IPS DF 6.9 (cell line): ENCODE measurements at regions not wholly inside any gene's neighbourhood (a gene's known extent, or its start where the extent isn't known, plus 50 kb on each side); places are given as distances from the start of the nearest gene placed in this dataset.
"Not testable (repeated sequence)": the region's sequence is repeated elsewhere in the genome, so short reads cannot be mapped to it uniquely, and the experiment has no call there.

Experiments
- DNase-seq: peaks from one replicate; pipeline ENCODE4 v3.0.0-alpha.2; 2013; ENCODE audit warnings: low read depth, low spot score
- H3K27ac ChIP-seq: one replicate; pipeline ENCODE4 v1.5.1; 2013; ENCODE audit warnings: low read length, control low read depth
- H3K27me3 ChIP-seq: 2 replicates; pipeline ENCODE4 v1.6.1; 2013; ENCODE audit warnings: mild to moderate bottlenecking, low read length; ENCODE audit not compliant: control insufficient read depth, insufficient read depth
- H3K36me3 ChIP-seq: 2 replicates; pipeline ENCODE4 v1.6.1; 2013; ENCODE audit warnings: low read length; ENCODE audit not compliant: control insufficient read depth, insufficient read depth
- H3K4me1 ChIP-seq: 2 replicates; pipeline ENCODE4 v1.6.1; 2013; ENCODE audit warnings: low read length; ENCODE audit not compliant: control insufficient read depth, insufficient read depth
- H3K4me3 ChIP-seq: 2 replicates; pipeline ENCODE4 v1.5.1; 2013; ENCODE audit warnings: mild to moderate bottlenecking, low read length
- H3K9me3 ChIP-seq: 2 replicates; pipeline ENCODE4 v1.6.1; 2013; ENCODE audit warnings: low read length, inconsistent platforms; ENCODE audit not compliant: control insufficient read depth, insufficient read depth
- WGBS: extraction: QIAGEN DNeasy Blood & Tissue Kit; methylation state at CpG from one replicate; pipeline ENCODE4 v1.1.7; 2013; ENCODE audit warnings: mixed read lengths, missing lambda C conversion rate; ENCODE audit not compliant: insufficient read length, insufficient coverage; 5-methylcytosine and 5-hydroxymethylcytosine counted together

GRCh38 chr6:62819640-62820039 is 391.6 kb upstream of the FKBP1C start:
- Histone ChIP-seq H3K4me1 (peaks cover 2% of the 10 kb centered on the region; the same call in 1 of the 2 replicates), H3K27ac (no peak overlapping the region), H3K27me3 (no peaks in the 10 kb centered on the region), H3K4me3 (no peak overlapping the region), H3K36me3 (no peaks in the 10 kb centered on the region), H3K9me3 (no peaks in the 10 kb centered on the region)
- no peak for DNase-seq
- no CpG with 5 or more reads among the region's 2 CpGs for WGBS

- WGBS = no CpG with 5 or more reads among the region's 1 CpG
- Histone ChIP-seq H3K4me3 (no peak overlapping the region), H3K27me3 (no peaks in the 10 kb centered on the region), H3K9me3 (no peaks in the 10 kb centered on the region), H3K27ac (no peak overlapping the region), H3K36me3 (no peaks in the 10 kb centered on the region), H3K4me1 (no peaks in the 10 kb centered on the region; the same call in 1 of the 2 replicates)
- DNase-seq = no peak
Measured at GRCh38 chr6:62808565-62809293, 402.5 kb upstream of the FKBP1C start.

GRCh38 chr6:62805431-62805830 is 405.8 kb upstream of the FKBP1C start:
- Histone ChIP-seq H3K36me3 (no peaks in the 10 kb centered on the region), H3K4me3 (no peak overlapping the region), H3K27me3 (no peaks in the 10 kb centered on the region), H3K27ac (no peak overlapping the region), H3K9me3 (no peaks in the 10 kb centered on the region), H3K4me1 (no peaks in the 10 kb centered on the region; the same call in 1 of the 2 replicates)
- no CpG with 5 or more reads among the region's 4 CpGs for WGBS
- no peak for DNase-seq

- H3K4me3 ChIP-seq = no peak overlapping the region
- no peaks in the 10 kb centered on the region for H3K9me3 ChIP-seq
- no peaks in the 10 kb centered on the region for H3K36me3 ChIP-seq
- no peaks in the 10 kb centered on the region for H3K27me3 ChIP-seq
- no peaks in the 10 kb centered on the region for H3K4me1 ChIP-seq
- no CpG with 5 or more reads among the region's 7 CpGs for WGBS
- no peak overlapping the region for H3K27ac ChIP-seq
- DNase-seq = no peak
Measured at GRCh38 chr6:62803094-62803493, 408.2 kb upstream of the FKBP1C start.

GRCh38 chr6:62797190-62797589 is 414.1 kb upstream of the FKBP1C start:
- Histone ChIP-seq H3K27me3 (no peaks in the 10 kb centered on the region), H3K4me3 (no peak overlapping the region), H3K9me3 (no peaks in the 10 kb centered on the region), H3K4me1 (no peaks in the 10 kb centered on the region), H3K27ac (no peak overlapping the region), H3K36me3 (no peaks in the 10 kb centered on the region)
- WGBS = no CpG with 5 or more reads among the region's 4 CpGs
- no peak for DNase-seq

GRCh38 chr6:62775427-62776022 is 435.7 kb upstream of the FKBP1C start:
- H3K27me3 ChIP-seq = no peaks in the 10 kb centered on the region
- peak; percentile 4 for DNase-seq
- no peak overlapping the region for H3K4me3 ChIP-seq
- H3K4me1 ChIP-seq = no peaks in the 10 kb centered on the region
- H3K9me3 ChIP-seq = no peaks in the 10 kb centered on the region
- H3K27ac ChIP-seq = no peak overlapping the region
- no CpG with 5 or more reads among the region's 5 CpGs for WGBS
- no peaks in the 10 kb centered on the region for H3K36me3 ChIP-seq

GRCh38 chr6:62766174-62766573 is 445.1 kb upstream of the FKBP1C start:
- H3K9me3 ChIP-seq, H3K4me3 ChIP-seq, H3K36me3 ChIP-seq, DNase-seq, H3K27me3 ChIP-seq, H3K4me1 ChIP-seq, H3K27ac ChIP-seq: not testable (repeated sequence)
- WGBS = no CpG with 5 or more reads among the region's 5 CpGs

GRCh38 chr6:62764841-62765240 is 446.4 kb upstream of the FKBP1C start:
- no CpG with 5 or more reads among the region's 3 CpGs for WGBS
- Histone ChIP-seq H3K9me3 (no peaks in the 10 kb centered on the region), H3K4me1 (no peaks in the 10 kb centered on the region), H3K4me3 (no peak overlapping the region), H3K27ac (no peak overlapping the region), H3K27me3 (no peaks in the 10 kb centered on the region), H3K36me3 (no peaks in the 10 kb centered on the region)
- DNase-seq = no peak

- no peak for DNase-seq
- H3K36me3 ChIP-seq = no peaks in the 10 kb centered on the region
- H3K4me1 ChIP-seq = no peaks in the 10 kb centered on the region
- no peaks in the 10 kb centered on the region for H3K27me3 ChIP-seq
- H3K9me3 ChIP-seq = no peaks in the 10 kb centered on the region
- WGBS = no CpG with 5 or more reads among the region's 2 CpGs
- H3K27ac ChIP-seq = no peak overlapping the region
- no peak overlapping the region for H3K4me3 ChIP-seq
Measured at GRCh38 chr6:62763125-62763912, 447.9 kb upstream of the FKBP1C start.

- Histone ChIP-seq H3K27me3 (no peaks in the 10 kb centered on the region), H3K4me3 (no peak overlapping the region), H3K36me3 (no peaks in the 10 kb centered on the region), H3K9me3 (no peaks in the 10 kb centered on the region), H3K4me1 (no peaks in the 10 kb centered on the region), H3K27ac (no peak overlapping the region)
- DNase-seq = no peak
- no CpG with 5 or more reads among the region's 1 CpG for WGBS
Measured at GRCh38 chr6:62746968-62747367, 460.9 kb upstream of the KHDRBS2 start.
